PC-9 (cell line): ENCODE measurements at regions not wholly inside any gene's neighbourhood (a gene's known extent, or its start where the extent isn't known, plus 50 kb on each side); places are given as distances from the start of the nearest gene placed in this dataset.

Experiments
- BruUV-seq: library from RNA; stranded (reverse); fragments of 400-500 nt; replicated peaks from 2 replicates; lab custom pipeline; 2021; lab: Mats Ljungman, UMichigan
- CTCF ChIA-PET: fragments of 300-600 bp; sonication (Branson Sonifier 250); formaldehyde crosslinking; loops from one replicate; lab custom pipeline; 2022; ENCODE audit warnings: antibody characterized with exemption; lab: Charles Lee
- POLR2A ChIA-PET: fragments of 300-600 bp; sonication (Branson Sonifier 250); formaldehyde crosslinking; loops from one replicate; lab custom pipeline; 2022; ENCODE audit warnings: antibody characterized with exemption; ENCODE audit not compliant: unreplicated experiment; lab: Charles Lee
- DNase-seq, 2 experiments: peaks; one replicate each; pipeline versions ENCODE4 v3.0.0 to v3.0.0-alpha.2; 2015 to 2022; ENCODE audit warnings: mixed read lengths in 1 of 2
- H2AFZ ChIP-seq: fragments of 200-600 bp; sonication (generic); 2 replicates; pipeline ENCODE4 v1.8.1; 2017; ENCODE audit warnings: antibody characterized with exemption
- H3F3A ChIP-seq: fragments of 200-600 bp; sonication (generic); 2 replicates; pipeline ENCODE4 v1.8.1; 2017; ENCODE audit warnings: antibody characterized with exemption, mild to moderate bottlenecking, low read depth; ENCODE audit not compliant: insufficient read depth
- H3K27ac ChIP-seq: fragments of 200-600 bp; sonication (generic); 2 replicates; pipeline ENCODE4 v1.6.1; 2016; ENCODE audit warnings: mixed run types
- H3K27me3 ChIP-seq: fragments of 200-600 bp; sonication (generic); 2 replicates; pipeline ENCODE4 v1.6.1; 2016; ENCODE audit warnings: low read depth, mixed run types; ENCODE audit not compliant: insufficient read depth
- H3K36me3 ChIP-seq: fragments of 200-600 bp; sonication (generic); 2 replicates; pipeline ENCODE4 v1.6.1; 2016; ENCODE audit warnings: low read depth, mixed run types
- H3K4me1 ChIP-seq: fragments of 200-600 bp; sonication (generic); replicated peaks from 2 replicates; pipeline ENCODE4 v1.6.1; 2016; ENCODE audit warnings: mixed run types; ENCODE audit not compliant: insufficient read depth
- H3K4me2 ChIP-seq: fragments of 200-600 bp; sonication (generic); 2 replicates; pipeline ENCODE4 v1.6.1; 2017; ENCODE audit warnings: mixed run types
- H3K4me3 ChIP-seq: fragments of 200-600 bp; sonication (generic); 2 replicates; pipeline ENCODE4 v1.6.1; 2016; ENCODE audit warnings: mixed run types
- H3K79me2 ChIP-seq: fragments of 200-600 bp; sonication (generic); 2 replicates; pipeline ENCODE4 v1.6.1; 2017; ENCODE audit warnings: low read depth, mixed run types
- H3K9me2 ChIP-seq: fragments of 200-600 bp; sonication (generic); 2 replicates; pipeline ENCODE4 v1.8.1; 2017; ENCODE audit warnings: mild to moderate bottlenecking; ENCODE audit not compliant: insufficient read depth
- H3K9me3 ChIP-seq: fragments of 200-600 bp; sonication (generic); 2 replicates; pipeline ENCODE4 v1.8.1; 2016; ENCODE audit warnings: low read depth; ENCODE audit not compliant: insufficient read depth
- H4K20me1 ChIP-seq: fragments of 200-600 bp; sonication (generic); 2 replicates; pipeline ENCODE4 v1.8.1; 2017; ENCODE audit not compliant: insufficient read depth
- CTCF ChIP-seq: fragments of 200-600 bp; sonication (generic); conservative IDR thresholded peaks from 2 replicates; pipeline ENCODE4 v1.6.1; 2017; ENCODE audit warnings: mixed run types, antibody characterized with exemption, mild to moderate bottlenecking, moderate library complexity
- EZH2 ChIP-seq: fragments of 200-600 bp; sonication (generic); IDR thresholded peaks from 2 replicates; pipeline ENCODE4 v1.8.0; 2017; ENCODE audit warnings: antibody characterized with exemption, low read depth
- intact Hi-C: fragments of 100-400 bp; cut with micrococcal nuclease; formaldehyde crosslinking; loops from one replicate; pipeline ENCODE4 v1.10.0; 2022; ENCODE audit not compliant: unreplicated experiment

- Histone ChIP-seq H4K20me1 (no peaks in the 10 kb centered on the region), H3K9me2 (peaks cover 6% of the 10 kb centered on the region; the same call in 1 of the 2 replicates), H3K4me1 (no peaks in the 10 kb centered on the region), H3K27ac (no peak overlapping the region), H3K27me3 (no peaks in the 10 kb centered on the region), H3F3A (no peaks in the 10 kb centered on the region), H3K4me3 (no peak overlapping the region), H2AFZ (no peak overlapping the region), H3K4me2 (no peak overlapping the region), H3K36me3 (no peaks in the 10 kb centered on the region), H3K79me2 (no peaks in the 10 kb centered on the region), H3K9me3 (no peaks in the 10 kb centered on the region)
- intact Hi-C loops, result no loop called here
- TF ChIP-seq EZH2 (no peak), CTCF (no peak)
- CTCF ChIA-PET, result no interaction called here
- POLR2A ChIA-PET, result no interaction called here
- no TSS peak for BruUV-seq
- no peak for DNase-seq
Measured at GRCh38 chr7:53302496-53303246, 267.2 kb downstream of the POM121L12 start.

GRCh38 chr7:53303781-53304180 is 268.3 kb downstream of the POM121L12 start:
- ChIA-PET POLR2A (no interaction called here), CTCF (no interaction called here)
- Histone ChIP-seq H3K4me3 (no peak overlapping the region), H3K4me1 (no peaks in the 10 kb centered on the region), H3K79me2 (no peaks in the 10 kb centered on the region), H3K36me3 (no peaks in the 10 kb centered on the region), H3F3A (no peaks in the 10 kb centered on the region), H3K27ac (no peak overlapping the region), H3K9me3 (no peaks in the 10 kb centered on the region), H3K27me3 (no peaks in the 10 kb centered on the region), H4K20me1 (no peaks in the 10 kb centered on the region), H3K4me2 (no peak overlapping the region), H2AFZ (no peak overlapping the region), H3K9me2 (peaks cover 6% of the 10 kb centered on the region; the same call in 1 of the 2 replicates)
- TF ChIP-seq EZH2 (no peak), CTCF (no peak)
- BruUV-seq, result no TSS peak
- DNase-seq, result no peak
- intact Hi-C loops, result no loop called here

DNA sequence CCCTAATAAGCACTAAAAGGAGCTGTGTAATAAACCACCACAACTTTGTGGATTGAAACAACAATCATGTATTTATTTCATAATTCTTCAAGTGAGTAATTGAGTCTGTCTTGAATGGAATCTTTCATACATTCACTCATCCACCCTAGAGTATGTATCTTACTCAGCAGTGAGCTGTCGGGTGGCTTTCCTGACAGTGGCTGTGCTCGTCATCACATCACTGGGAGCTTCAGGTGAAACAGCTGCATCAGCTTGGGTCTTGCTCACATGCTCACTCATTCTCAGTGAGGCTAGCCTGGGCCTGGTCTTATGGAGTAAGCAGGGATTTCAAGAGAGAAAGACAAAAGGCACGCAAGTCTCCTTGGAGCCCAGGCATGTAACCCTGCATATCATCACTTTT is 271.4 kb downstream of the POM121L12 start:
- H3K4me2 ChIP-seq, result no peak overlapping the region
- no peaks in the 10 kb centered on the region for H3F3A ChIP-seq
- H3K9me2 ChIP-seq, result peaks cover 6% of the 10 kb centered on the region; the same call in 1 of the 2 replicates
- H3K27ac ChIP-seq, result no peak overlapping the region
- no peaks in the 10 kb centered on the region for H4K20me1 ChIP-seq
- POLR2A ChIA-PET, result no interaction called here
- no TSS peak for BruUV-seq
- H3K4me1 ChIP-seq, result no peaks in the 10 kb centered on the region
- H3K36me3 ChIP-seq, result no peaks in the 10 kb centered on the region
- TF ChIP-seq CTCF (no peak), EZH2 (no peak)
- DNase-seq, result no peak
- no peak overlapping the region for H2AFZ ChIP-seq
- CTCF ChIA-PET, result no interaction called here
- no peaks in the 10 kb centered on the region for H3K79me2 ChIP-seq
- no peaks in the 10 kb centered on the region for H3K27me3 ChIP-seq
- no peak overlapping the region for H3K4me3 ChIP-seq
- no peaks in the 10 kb centered on the region for H3K9me3 ChIP-seq
- intact Hi-C loops, result no loop called here
